Astrocyte (in vitro differentiated cells and primary cell): ENCODE measurements at regions not wholly inside any gene's neighbourhood (a gene's known extent, or its start where the extent isn't known, plus 50 kb on each side); places are given as distances from the start of the nearest gene placed in this dataset.

Experiments
- DNase-seq: peaks from one replicate; pipeline ENCODE4 v3.0.0-alpha.2; 2010; ENCODE audit warnings: low read depth
- FAIRE-seq: peaks from 2 replicates; lab custom pipeline; 2011; peaks lifted over from hg19 to GRCh38; lab: Jason Lieb, UNC
- H2AFZ ChIP-seq: 2 replicates; pipeline ENCODE4 v1.6.0; 2012; ENCODE audit warnings: low read depth, low read length, inconsistent platforms
- H3K27ac ChIP-seq: 2 replicates; pipeline ENCODE4 v1.5.1; 2011; ENCODE audit warnings: low read depth, low read length, inconsistent platforms
- H3K27me3 ChIP-seq: 2 replicates; pipeline ENCODE4 v1.6.0; 2011; ENCODE audit warnings: low read length, inconsistent platforms; ENCODE audit not compliant: insufficient read depth
- H3K36me3 ChIP-seq: 2 replicates; pipeline ENCODE4 v1.5.1; 2011; ENCODE audit warnings: low read length, inconsistent platforms; ENCODE audit not compliant: insufficient read depth
- H3K4me1 ChIP-seq: 2 replicates; pipeline ENCODE4 v1.5.1; 2011; ENCODE audit warnings: low read length, inconsistent platforms; ENCODE audit not compliant: insufficient read depth
- H3K4me2 ChIP-seq: 2 replicates; pipeline ENCODE4 v1.6.0; 2012; ENCODE audit warnings: low read length, inconsistent platforms
- H3K4me3 ChIP-seq: 2 replicates; pipeline ENCODE4 v1.5.1; 2011; ENCODE audit warnings: low read depth, mild to moderate bottlenecking, low read length, inconsistent platforms; ENCODE audit not compliant: insufficient read depth
- H3K79me2 ChIP-seq: 2 replicates; pipeline ENCODE4 v1.6.0; 2012; ENCODE audit warnings: mild to moderate bottlenecking, low read length, inconsistent platforms; ENCODE audit not compliant: insufficient read depth
- H3K9ac ChIP-seq: 2 replicates; pipeline ENCODE4 v1.6.0; 2012; ENCODE audit warnings: mild to moderate bottlenecking, low read length, inconsistent platforms
- H3K9me3 ChIP-seq: 2 replicates; pipeline ENCODE4 v1.5.1; 2012; ENCODE audit warnings: low read depth, mild to moderate bottlenecking, low read length, inconsistent platforms; ENCODE audit not compliant: insufficient read depth
- H4K20me1 ChIP-seq: 2 replicates; pipeline ENCODE4 v1.6.0; 2012; ENCODE audit warnings: low read length, inconsistent platforms; ENCODE audit not compliant: insufficient read depth
- H3K27ac Mint-ChIP-seq: one replicate; pipeline ENCODE4 v1.8.0; 2021; ENCODE audit warnings: mild to moderate bottlenecking, mixed read lengths; ENCODE audit not compliant: unreplicated experiment
- H3K27me3 Mint-ChIP-seq: one replicate; pipeline ENCODE4 v1.8.0; 2021; ENCODE audit warnings: low read depth, mixed read lengths; ENCODE audit not compliant: unreplicated experiment
- H3K36me3 Mint-ChIP-seq: one replicate; pipeline ENCODE4 v1.8.0; 2021; ENCODE audit warnings: low read depth, mixed read lengths; ENCODE audit not compliant: unreplicated experiment
- H3K4me1 Mint-ChIP-seq: one replicate; pipeline ENCODE4 v1.8.0; 2021; ENCODE audit warnings: low read depth, mixed read lengths; ENCODE audit not compliant: unreplicated experiment
- H3K4me3 Mint-ChIP-seq: one replicate; pipeline ENCODE4 v1.8.0; 2021; ENCODE audit warnings: mild to moderate bottlenecking, moderate library complexity, mixed read lengths; ENCODE audit not compliant: unreplicated experiment
- H3K9me3 Mint-ChIP-seq: one replicate; pipeline ENCODE4 v1.8.0; 2021; ENCODE audit warnings: mild to moderate bottlenecking, mixed read lengths; ENCODE audit not compliant: unreplicated experiment
- EZH2 ChIP-seq: IDR thresholded peaks from 2 replicates; pipeline ENCODE4 v1.6.1; 2012; ENCODE audit warnings: mild to moderate bottlenecking, low read length, inconsistent platforms; ENCODE audit not compliant: insufficient read depth
- TF ChIP-seq, protein P1 (sequence below): IDR thresholded peaks from 2 replicates; pipeline ENCODE4 v1.5.1; 2011; ENCODE audit warnings: low read depth, mild to moderate bottlenecking, inconsistent platforms, low read length, moderate library complexity; ENCODE audit not compliant: insufficient read depth

- Histone ChIP-seq H2AFZ (no peak overlapping the region), H3K4me3 (no peak overlapping the region), H3K79me2 (no peaks in the 10 kb centered on the region), H3K9ac (no peak overlapping the region), H3K9me3 (no peaks in the 10 kb centered on the region), H3K27me3 (no peaks in the 10 kb centered on the region), H3K36me3 (no peaks in the 10 kb centered on the region), H3K4me2 (no peak overlapping the region), H3K4me1 (no peaks in the 10 kb centered on the region), H3K27ac (no peak overlapping the region), H4K20me1 (no peaks in the 10 kb centered on the region)
- TF ChIP-seq EZH2, result no peak
- TF ChIP-seq, protein P1, sequence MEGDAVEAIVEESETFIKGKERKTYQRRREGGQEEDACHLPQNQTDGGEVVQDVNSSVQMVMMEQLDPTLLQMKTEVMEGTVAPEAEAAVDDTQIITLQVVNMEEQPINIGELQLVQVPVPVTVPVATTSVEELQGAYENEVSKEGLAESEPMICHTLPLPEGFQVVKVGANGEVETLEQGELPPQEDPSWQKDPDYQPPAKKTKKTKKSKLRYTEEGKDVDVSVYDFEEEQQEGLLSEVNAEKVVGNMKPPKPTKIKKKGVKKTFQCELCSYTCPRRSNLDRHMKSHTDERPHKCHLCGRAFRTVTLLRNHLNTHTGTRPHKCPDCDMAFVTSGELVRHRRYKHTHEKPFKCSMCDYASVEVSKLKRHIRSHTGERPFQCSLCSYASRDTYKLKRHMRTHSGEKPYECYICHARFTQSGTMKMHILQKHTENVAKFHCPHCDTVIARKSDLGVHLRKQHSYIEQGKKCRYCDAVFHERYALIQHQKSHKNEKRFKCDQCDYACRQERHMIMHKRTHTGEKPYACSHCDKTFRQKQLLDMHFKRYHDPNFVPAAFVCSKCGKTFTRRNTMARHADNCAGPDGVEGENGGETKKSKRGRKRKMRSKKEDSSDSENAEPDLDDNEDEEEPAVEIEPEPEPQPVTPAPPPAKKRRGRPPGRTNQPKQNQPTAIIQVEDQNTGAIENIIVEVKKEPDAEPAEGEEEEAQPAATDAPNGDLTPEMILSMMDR, result no peak
- no peaks in the 10 kb centered on the region for H3K27me3 Mint-ChIP-seq
- H3K36me3 Mint-ChIP-seq, result no peaks in the 10 kb centered on the region
- no peak overlapping the region for H3K4me3 Mint-ChIP-seq
- no peak overlapping the region for H3K27ac Mint-ChIP-seq
- DNase-seq, result no peak
- no peak for FAIRE-seq
- H3K9me3 Mint-ChIP-seq, result no peaks in the 10 kb centered on the region
- H3K4me1 Mint-ChIP-seq, result no peaks in the 10 kb centered on the region
Measured at GRCh38 chr5:28788954-28789353, 1750.6 kb upstream of the CDH9 start.

- FAIRE-seq (no peak), DNase-seq (no peak)
Measured at GRCh38 chr5:28780083-28780692, 1741.8 kb upstream of the CDH9 start.

More at GRCh38 chr5:28780083-28780692, 1741.8 kb upstream of the CDH9 start:
- no peaks in the 10 kb centered on the region for H3K4me1 ChIP-seq
- H3K9me3 ChIP-seq, result no peaks in the 10 kb centered on the region
- no peak overlapping the region for H3K4me2 ChIP-seq
- H3K36me3 Mint-ChIP-seq, result no peaks in the 10 kb centered on the region
- H3K9ac ChIP-seq, result no peak overlapping the region
- no peak overlapping the region for H3K4me3 ChIP-seq
- H3K36me3 ChIP-seq, result no peaks in the 10 kb centered on the region
- no peak overlapping the region for H3K27ac ChIP-seq
- H3K27me3 ChIP-seq, result no peaks in the 10 kb centered on the region
- no peaks in the 10 kb centered on the region for H4K20me1 ChIP-seq
- H2AFZ ChIP-seq, result no peak overlapping the region
- TF ChIP-seq EZH2, result no peak
- TF ChIP-seq, protein P1, result no peak
- no peak overlapping the region for H3K27ac Mint-ChIP-seq
- no peaks in the 10 kb centered on the region for H3K4me1 Mint-ChIP-seq
- no peaks in the 10 kb centered on the region for H3K79me2 ChIP-seq
- no peak overlapping the region for H3K4me3 Mint-ChIP-seq
- no peaks in the 10 kb centered on the region for H3K27me3 Mint-ChIP-seq
- H3K9me3 Mint-ChIP-seq, result no peaks in the 10 kb centered on the region
